ENCODE measurements at regions not wholly inside any gene's neighbourhood (a gene's known extent, or its start where the extent isn't known, plus 50 kb on each side); places are given as distances from the start of the nearest gene placed in this dataset.

GRCh38 chr18:60668583-60668982 lies 296.0 kb upstream of the MC4R start:
- POLR2A ChIA-PET, result no interaction called here
- CTCF ChIA-PET, result no interaction called here
- H3K4me3 ChIP-seq (ENCODE audit: low read depth, low read length), result no peak overlapping the region
- DNase-seq (ENCODE audit: low read depth, low spot score), result no peak
- no peaks in the 10 kb centered on the region for H3K27me3 ChIP-seq (ENCODE audit: control insufficient read depth, insufficient read depth, low read length)
- TF ChIP-seq CTCF (IDR thresholded peaks at IDR 0.05; ENCODE audit: low read depth, low read length), result no peak
- H3K27ac ChIP-seq (ENCODE audit: low read depth, low read length), result no peak overlapping the region
- peaks cover 2% of the 10 kb centered on the region; the same call in 1 of the 2 replicates for H3K9me3 ChIP-seq (ENCODE audit: control insufficient read depth, insufficient read depth, low read length)

- ChIA-PET POLR2A (no interaction called here), CTCF (no interaction called here)
- no peaks in the 10 kb centered on the region for H3K9me3 ChIP-seq (ENCODE audit: control insufficient read depth, insufficient read depth, low read length)
- H3K4me3 ChIP-seq (ENCODE audit: low read depth, low read length), result no peak overlapping the region
- H3K27ac ChIP-seq (ENCODE audit: low read depth, low read length), result no peak overlapping the region
- H3K27me3 ChIP-seq (ENCODE audit: control insufficient read depth, insufficient read depth, low read length), result no peaks in the 10 kb centered on the region
- no peak for DNase-seq (ENCODE audit: low read depth, low spot score)
- TF ChIP-seq CTCF (IDR thresholded peaks at IDR 0.05; ENCODE audit: low read depth, low read length), result no peak
Observed at GRCh38 chr18:60669938-60670337, 297.4 kb upstream of the MC4R start.

GRCh38 chr18:60671021-60671420 lies 298.4 kb upstream of the MC4R start:
- Histone ChIP-seq H3K27ac (ENCODE audit: low read depth, low read length) (no peak overlapping the region), H3K27me3 (ENCODE audit: control insufficient read depth, insufficient read depth, low read length) (no peaks in the 10 kb centered on the region), H3K9me3 (ENCODE audit: control insufficient read depth, insufficient read depth, low read length) (no peaks in the 10 kb centered on the region), H3K4me3 (ENCODE audit: low read depth, low read length) (no peak overlapping the region)
- no peak for TF ChIP-seq CTCF (IDR thresholded peaks at IDR 0.05; ENCODE audit: low read depth, low read length)
- ChIA-PET POLR2A (no interaction called here), CTCF (no interaction called here)
- DNase-seq (ENCODE audit: low read depth, low spot score), result no peak

- ChIA-PET CTCF (no interaction called here), POLR2A (no interaction called here)
- no peak for TF ChIP-seq CTCF (IDR thresholded peaks at IDR 0.05; ENCODE audit: low read depth, low read length)
- H3K27me3 ChIP-seq (ENCODE audit: control insufficient read depth, insufficient read depth, low read length), result no peaks in the 10 kb centered on the region
- H3K9me3 ChIP-seq (ENCODE audit: control insufficient read depth, insufficient read depth, low read length), result no peaks in the 10 kb centered on the region
- no peak overlapping the region for H3K27ac ChIP-seq (ENCODE audit: low read depth, low read length)
- no peak for DNase-seq (ENCODE audit: low read depth, low spot score)
- no peak overlapping the region for H3K4me3 ChIP-seq (ENCODE audit: low read depth, low read length)
Observed at GRCh38 chr18:60675126-60675525, 302.6 kb upstream of the MC4R start.

GRCh38 chr18:60675801-60676200 lies 303.2 kb upstream of the MC4R start:
- Histone ChIP-seq H3K27me3 (ENCODE audit: control insufficient read depth, insufficient read depth, low read length) (no peaks in the 10 kb centered on the region), H3K4me3 (ENCODE audit: low read depth, low read length) (no peak overlapping the region), H3K27ac (ENCODE audit: low read depth, low read length) (no peak overlapping the region), H3K9me3 (ENCODE audit: control insufficient read depth, insufficient read depth, low read length) (no peaks in the 10 kb centered on the region)
- DNase-seq (ENCODE audit: low read depth, low spot score), result no peak
- ChIA-PET POLR2A (no interaction called here), CTCF (no interaction called here)
- no peak for TF ChIP-seq CTCF (IDR thresholded peaks at IDR 0.05; ENCODE audit: low read depth, low read length)

Data from AG04450 (cell line).